ENCODE measurements at regions not wholly inside any gene's neighbourhood (a gene's known extent, or its start where the extent isn't known, plus 50 kb on each side); places are given as distances from the start of the nearest gene placed in this dataset.
"Not testable (repeated sequence)": the region's sequence is repeated elsewhere in the genome, so short reads cannot be mapped to it uniquely, and the experiment has no call there.

DNA sequence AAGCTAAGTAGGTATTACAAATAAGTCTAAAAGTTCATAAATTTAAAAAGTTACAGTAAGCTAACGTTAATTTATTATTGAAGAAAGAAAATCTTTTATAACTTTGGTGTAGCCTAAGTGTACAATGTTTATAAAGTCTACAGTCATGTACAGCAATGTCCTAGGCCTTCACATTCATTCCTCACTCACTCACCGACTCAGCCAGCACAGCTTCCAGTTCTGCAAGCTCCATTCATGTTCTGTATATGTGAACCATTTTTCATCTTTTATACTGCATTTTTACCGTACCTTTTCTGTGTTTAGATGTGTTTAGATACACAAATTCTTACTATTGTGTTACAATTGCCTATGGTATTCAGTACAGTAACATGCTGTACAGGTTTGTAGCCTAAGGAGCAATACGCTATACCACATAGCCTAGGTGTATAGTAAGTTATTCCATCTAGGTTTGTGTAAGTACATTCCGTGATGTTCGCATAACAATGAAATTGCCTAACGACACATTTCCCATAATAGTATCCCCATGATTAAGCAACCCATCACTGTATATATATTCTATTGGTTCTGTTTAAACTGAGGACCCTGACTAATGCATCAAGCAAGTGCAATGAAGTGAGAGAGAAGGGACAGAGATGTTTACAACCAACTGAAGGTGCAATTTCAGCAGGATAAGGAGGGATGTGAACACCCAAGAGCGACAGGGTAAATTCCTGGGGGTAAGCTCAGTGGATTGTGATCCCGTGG lies 88.9 kb upstream of the TRIO start:
- no peak for DNase-seq

DNA sequence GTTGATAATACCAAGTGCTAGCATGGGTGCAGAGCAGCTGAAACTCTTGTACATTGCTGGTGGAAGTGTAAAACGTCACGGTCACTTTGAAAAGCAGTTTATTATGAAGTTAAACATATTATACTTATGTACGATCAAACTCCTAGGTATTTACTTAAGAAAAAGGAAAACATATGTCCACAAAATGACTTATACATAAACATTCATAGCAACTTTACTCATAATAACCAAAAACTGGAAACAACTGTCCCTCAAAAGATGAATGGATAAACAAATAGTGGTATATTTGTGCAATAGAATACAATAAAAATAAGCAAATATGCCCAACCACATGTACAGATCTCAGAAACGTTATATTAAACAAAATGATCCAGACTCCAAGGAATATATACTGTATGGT lies 92.3 kb upstream of the TRIO start:
- DNase-seq, result no peak

DNA sequence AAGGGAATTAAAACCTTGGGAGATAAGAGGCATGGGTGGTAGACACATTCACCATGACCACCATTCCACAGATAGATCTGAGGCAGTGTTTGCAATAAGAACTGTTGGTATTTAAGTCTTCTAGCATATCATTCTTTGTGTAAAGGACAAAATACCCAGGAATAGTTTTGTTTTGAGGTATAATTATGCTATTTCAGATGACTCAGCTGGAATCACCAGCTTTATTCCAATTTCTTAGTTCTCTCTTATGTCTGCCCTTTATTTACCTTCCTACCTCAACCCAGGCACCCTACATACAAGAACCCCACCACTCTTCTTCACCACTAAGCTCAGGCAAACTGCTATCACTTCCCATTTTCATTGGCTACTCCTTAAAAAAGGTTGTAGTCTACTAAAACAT lies 94.7 kb upstream of the TRIO start:
- DNase-seq, result no peak

DNA sequence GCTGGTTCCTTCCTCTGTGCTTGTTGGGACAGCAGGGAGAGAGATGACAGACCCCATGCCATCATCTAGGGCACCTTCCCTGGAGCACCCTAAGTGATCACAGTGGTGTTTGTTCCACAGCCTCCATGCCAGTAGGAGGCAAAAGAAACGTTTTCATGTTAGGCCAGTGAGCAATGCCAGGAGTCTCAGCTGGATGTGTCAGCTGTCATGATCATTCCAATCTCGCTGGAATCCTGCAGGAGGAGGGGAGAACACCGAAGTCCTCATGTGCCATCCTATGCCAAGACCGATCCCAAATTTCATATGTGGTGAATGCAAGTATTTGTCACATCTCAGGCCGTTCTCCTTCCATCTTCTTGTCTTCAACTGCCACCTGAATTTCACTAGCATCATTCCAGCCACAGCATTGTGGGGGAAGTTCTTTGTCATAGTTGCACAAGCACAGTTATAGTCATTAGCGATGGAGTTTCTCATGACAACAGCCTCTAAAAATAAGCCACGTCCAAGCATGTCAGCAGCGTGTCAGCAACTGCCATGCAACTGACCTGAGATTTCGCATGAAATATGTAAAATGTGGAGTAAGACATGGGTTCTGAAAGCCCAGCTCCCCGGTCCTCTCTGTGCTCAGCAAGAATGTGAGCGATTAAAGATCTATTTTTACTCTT lies 97.2 kb upstream of the DNAH5 start:
- DNase-seq, result no peak

DNA sequence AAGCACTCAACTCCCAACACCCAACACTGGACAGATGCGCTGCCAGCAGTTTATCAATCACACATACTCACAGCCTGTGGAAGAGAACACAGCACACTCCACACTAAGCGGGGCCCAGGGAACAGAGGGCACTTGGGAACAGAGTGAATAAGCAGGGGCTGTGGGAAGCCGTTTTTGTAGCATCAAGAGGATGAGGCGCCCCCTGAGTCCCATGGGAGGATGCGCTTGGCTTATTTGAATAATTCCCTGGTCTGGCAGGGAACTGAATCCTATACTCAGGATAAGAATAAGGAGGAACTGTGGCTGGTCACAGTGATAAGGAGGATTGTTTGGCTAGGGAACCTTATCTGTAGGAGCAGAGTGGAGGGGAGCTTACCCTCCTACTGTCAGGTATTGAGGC lies 96.1 kb upstream of the DNAH5 start:
- no peak for DNase-seq

DNA sequence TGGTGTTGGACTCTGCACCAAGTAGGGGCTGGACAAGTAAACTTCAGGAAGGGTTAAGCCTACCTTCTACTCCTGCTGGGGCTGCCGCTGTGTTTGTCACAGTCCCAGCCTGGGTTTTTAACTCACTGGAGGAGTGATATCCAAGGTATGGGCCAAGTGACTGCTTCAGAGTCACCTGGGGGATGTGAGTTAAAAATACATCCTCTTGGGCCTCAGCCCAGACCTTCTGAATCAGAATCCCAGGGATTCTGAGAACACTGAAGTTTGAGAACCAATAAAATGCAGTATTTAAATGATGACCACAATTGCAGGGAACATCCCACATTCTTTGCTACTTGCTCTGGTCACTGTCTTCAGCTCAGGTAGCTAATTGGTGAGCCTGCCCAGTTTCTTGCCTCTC lies 95.1 kb upstream of the DNAH5 start:
- no peak for DNase-seq

DNA sequence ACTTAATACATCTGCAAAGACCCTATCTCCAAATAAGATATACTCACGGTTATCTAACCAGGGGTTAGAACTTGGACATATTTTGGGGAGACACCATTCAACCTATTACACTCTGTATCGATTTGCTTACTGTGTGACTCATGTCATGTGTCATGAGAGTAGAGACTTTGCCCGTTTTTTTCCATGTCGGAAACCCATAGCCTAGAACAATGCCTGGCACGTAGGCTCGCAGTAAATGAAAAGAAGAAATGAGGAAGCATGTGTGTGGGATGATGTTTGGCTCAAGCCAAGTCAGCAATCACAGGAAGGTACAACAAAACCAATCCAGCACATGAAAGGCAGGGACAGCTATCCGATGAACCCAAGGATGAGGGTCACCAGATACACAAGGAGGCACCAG lies 94.6 kb upstream of the DNAH5 start:
- DNase-seq, result no peak

DNA sequence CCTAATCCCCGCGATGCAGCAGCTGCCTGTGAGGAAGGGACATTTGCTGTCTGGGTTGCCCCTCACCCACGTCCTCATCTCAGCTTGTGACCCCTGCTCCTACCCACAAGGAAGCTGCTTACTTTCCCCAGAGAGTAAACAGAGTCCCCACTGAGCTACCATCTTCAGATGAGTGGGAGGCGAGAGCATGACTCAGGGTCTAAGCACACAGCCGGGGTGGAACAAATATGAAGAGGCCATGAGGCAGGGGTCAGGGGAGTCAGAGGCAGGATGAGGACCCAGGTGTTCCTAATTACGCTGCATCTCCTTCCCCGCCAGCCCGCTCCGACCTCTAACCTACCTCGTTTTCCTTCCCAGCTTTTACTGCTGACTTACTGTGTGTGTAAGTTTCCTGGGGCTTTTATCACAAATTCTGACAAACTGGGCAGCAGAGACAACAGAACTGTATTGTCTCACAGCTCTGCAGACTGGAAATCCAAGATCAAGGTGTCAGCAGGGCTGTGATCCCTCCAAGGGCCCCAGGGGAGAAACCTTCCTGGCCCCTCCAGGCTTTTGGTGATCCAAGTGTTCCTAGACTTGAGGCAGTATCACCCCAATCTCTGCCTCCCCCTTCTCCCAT lies 94.0 kb upstream of the DNAH5 start:
- no peak for DNase-seq

DNA sequence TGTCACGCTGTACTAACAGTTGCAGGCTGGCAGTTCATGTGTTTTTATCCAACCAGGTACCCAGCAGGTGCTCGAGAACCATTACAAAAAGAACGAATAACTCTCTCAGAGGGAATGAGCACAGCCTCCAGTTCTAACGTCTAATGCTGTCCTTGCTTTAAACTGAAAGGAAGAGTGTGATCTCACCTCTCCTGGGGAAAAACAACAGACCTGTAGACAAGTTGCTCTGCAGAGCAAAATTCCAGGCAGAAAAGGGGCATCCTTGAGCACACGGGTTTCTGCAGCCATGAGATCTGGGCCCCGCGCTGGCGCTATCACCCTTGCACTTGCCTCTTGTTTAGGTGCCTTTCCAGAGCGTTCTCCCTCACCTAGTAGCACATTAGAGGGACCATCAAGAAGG lies 92.5 kb upstream of the DNAH5 start:
- no peak for DNase-seq

DNA sequence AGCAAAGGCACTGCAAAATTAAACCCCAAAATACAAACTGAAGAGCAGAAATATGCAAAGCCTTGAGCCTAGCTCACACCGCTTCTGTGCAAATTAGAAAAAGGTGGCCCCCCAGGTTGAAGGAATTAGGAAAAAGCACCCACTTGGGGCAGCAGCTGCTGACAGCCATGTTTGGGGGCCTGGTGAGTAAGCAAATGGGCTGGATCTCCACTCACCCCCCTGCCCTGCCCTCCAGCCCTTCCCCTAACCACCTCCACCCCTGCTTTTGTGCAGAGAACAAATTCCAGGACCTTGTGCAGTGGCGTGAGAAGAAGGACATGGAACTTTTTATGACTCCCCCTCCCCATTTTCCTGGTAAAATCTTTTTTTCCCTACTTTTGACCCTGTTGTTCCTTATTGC lies 92.0 kb upstream of the DNAH5 start:
- no peak for DNase-seq

DNA sequence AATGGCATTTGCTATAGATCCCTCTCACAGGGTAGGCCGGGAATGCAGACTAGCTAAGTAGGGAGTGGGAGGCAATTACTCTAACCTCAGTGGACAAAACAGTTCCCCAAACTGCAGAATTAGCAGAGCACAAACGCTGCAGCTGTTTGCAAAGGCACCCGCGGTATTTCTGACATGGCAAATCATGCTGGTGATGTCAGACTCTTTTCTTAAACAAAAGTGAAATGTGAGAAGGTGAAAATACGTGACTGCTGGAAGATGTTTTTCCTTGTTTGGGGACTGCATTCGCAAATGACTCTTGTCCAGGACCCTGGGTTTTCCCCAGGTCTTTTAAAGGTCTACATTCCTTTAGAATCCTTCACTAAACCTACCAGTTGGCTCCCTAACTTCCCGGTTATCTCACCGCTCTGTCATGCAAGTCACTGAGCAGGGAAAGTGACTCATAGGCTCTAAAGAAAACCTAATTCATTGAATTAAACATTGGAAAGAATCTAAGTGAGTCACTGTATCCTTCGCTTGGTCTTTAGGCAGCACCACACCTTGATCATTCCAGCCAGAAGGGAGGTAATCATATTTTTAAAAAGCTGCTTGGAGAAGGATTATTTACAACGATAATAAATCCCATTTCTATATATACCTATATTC lies 91.5 kb upstream of the DNAH5 start:
- DNase-seq, result peak; percentile 50

DNA sequence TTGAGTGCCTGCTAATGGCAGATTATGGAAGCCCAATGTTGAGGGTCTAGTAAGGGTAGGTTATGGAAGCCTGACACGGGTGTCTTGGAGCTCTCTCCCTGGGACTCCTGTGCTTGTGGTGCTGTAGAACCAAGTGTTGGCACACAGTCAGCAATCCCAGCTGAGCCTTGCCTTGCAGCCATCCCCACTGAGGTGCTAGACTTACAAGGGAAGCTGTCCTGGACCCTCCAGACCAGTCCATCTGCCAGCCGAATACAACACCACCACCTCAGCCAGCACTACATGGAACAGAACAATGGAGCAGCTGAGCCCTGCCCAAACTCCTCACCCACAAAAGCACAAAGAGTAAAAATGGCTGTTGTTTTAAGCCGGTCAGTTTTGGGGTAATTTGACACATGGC lies 90.5 kb upstream of the DNAH5 start:
- no peak for DNase-seq

DNA sequence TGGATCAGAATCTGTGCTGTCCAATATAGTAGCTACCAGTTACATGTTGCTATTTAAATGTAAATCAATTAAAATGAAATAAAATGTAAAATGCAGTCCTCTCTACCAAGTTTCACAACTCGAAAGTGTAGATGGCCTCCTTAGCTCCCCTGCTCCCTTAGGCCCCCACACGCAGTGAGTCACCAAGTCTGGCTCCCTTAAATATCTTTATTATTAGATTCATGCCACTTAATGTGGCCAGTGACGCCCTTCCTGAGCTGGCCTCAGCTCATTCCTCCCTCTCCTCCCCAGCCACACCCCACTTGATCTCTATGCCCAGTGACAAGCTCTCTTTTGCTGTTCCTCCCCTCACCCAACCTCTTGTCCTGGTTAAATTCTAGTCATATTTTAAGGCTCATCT lies 88.4 kb upstream of the DNAH5 start:
- DNase-seq, result no peak

DNA sequence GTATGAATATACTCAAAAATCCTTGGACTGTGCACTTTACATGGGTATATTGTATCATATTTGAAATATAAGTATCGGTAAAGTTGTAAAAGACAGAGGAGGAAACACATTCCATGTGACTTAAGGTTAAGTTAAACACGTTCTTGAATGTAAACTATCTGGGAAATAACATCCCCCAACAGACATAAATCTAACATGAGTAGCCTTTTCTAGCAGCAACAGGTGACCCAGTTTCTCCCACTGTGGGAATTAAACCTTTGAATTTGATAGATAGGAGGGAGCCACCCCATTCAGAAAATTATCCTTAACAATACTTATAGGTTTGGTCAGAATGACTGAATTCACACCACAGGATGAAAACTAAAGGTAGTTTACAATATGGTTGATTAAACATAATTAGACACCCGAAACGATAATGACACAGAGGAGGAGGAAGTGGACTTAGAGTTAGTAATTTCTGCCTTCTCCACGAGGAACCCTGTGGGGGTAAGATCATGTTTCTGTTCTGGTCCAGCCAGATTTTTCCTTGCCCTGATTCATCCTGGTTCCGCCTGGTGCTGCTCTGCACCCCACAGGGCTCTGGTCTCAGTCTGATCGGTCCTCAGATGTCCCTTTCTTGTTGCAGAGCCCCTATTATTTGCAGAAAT lies 84.6 kb upstream of the DNAH5 start:
- no peak for DNase-seq

DNA sequence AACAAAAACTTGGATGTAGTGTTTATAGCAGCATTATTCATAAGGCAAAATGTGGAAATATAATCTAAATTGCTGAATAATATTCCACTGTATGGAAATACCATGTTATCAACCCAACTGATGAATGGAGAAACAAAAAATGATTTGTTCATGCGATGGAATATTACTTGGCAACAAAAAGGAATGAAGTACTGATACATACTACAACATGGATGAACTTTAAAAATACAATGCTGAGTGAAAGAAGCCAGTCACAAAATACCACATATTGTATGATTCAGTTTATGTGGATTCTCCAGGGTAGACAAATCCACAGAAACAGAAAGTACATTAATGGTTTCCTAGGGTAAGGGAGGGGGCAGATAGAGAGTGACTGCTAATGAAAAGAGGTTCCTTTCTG lies 83.7 kb upstream of the DNAH5 start:
- no peak for DNase-seq

DNA sequence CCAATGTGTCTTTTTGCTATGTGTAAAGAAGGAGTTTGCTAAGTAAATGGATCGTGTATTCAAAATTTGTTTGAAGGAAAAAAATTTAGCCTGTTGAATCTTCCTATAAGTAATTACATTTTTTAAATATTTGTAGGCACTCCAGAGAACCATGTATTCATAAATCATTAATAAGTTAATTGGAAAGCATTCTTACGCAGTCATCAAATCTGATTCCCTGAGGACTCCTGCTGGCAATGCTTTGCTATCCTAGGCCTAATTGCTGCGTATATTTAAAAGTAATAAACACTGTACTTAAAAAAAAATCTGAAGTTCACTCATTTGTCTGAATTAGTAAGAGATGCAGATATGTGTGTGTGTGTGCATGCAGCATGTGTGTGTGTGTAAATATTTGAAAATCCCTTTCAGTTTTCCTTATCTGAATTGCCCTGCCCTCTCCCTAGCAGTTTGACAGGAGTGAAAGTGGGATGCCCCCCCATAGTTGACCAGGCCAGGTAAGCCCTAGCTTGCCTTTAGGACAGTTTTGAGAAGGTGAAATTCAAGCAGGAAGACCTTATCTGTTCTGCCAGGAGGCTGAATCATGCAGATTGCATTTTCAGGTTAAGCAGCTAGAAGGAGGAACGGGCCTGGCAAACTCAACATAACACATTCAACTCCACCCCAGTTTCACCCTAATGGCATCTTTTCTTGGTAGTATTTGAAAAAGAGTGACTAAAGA lies 81.2 kb upstream of the DNAH5 start:
- no peak for DNase-seq

DNA sequence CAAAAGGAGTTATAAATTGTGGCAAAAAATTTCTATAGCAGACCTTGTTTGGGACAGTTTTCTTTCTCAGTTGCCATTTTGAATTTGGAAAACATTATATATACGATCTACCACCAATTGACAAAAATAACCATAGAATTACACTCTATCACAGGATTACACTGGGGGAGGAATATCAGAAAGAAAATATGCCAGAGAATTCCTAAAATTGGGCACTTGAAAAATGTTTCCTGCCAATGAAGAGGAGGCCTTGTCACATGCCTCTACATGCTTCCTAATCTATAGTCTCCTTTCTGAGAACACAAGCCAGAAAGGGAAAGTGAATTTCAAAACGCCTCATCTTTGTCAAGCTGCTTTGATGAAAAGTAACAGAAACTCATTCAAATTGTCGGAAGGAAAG lies 78.5 kb upstream of the DNAH5 start:
- DNase-seq, result no peak

DNA sequence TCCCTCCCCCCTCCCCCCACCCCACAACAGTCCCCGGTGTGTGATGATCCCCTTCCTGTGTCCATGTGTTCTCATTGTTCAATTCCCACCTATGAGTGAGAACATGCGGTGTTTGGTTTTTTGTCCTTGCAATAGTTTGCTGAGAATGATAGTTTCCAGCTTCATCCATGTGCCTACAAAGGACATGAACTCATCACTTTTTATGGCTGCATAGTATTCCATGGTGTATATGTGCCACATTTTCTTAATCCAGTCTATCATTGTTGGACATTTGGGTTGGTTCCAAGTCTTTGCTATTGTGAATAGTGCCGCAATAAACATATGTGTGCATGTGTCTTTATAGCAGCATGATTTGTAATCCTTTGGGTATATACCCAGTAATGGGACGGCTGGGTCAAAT lies 76.5 kb upstream of the DNAH5 start:
- not testable (repeated sequence) for DNase-seq

DNA sequence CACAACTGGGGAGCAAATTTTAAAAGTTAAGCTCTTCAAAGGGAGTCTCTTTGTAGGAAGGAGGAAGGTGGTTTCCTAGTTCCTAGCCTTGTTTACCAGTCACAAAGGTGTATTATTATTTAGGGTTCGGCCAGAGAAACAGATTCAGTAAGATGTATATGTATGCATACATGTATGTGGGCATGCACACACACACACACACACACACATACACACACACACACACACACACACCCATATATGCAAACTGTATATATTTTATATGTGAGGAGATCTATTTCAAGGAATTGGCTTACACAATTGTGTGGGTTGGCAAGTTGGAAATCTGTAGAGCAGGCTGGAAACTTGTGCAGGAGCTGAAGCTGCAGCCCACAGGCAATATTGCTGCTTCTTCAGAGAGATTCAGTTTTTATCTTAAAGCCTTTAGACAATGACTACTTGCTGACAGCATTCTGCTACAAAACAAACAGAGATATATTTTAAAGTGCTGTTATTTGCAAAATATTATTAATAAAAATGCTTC lies 75.3 kb upstream of the DNAH5 start:
- DNase-seq, result no peak

DNA sequence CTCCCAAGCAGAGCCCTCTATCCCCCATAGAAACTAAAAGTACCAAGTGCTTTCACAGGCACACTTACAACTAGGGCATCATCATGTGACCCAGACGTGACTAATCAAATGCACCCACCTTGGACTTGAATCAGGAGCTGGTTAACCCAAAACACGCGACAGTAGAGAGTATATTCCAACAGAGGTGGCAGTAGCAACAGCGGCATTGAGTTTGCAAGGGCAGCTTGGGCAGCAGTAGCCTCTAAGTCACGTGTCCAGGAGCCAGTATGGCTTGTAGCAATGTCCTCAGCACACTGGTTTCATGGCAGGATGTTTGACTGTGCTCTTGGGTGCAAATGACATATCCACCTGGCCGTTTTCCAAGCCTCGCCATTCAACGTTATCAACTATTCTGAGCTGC lies 73.4 kb upstream of the DNAH5 start:
- no peak for DNase-seq

DNA sequence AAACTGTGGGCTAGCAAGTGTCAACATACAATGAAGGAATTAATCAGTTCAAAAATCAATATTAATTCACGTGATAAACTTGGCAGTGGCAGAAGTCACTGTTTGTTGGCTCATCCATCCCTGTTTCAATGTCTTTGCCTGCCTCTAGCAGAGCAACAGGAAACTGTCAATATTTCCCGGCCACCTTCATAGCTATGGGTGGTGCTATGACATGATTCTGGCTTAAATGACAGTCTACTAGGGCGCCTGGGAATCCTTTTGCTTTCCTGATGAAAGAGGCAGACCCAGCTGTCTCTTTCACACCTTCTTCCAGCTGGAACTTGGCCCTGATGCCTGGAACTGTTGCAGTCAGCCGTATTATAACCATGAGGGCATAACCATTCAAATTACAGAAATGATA lies 72.1 kb upstream of the DNAH5 start:
- DNase-seq, result no peak
